Pancreas (tissue), 10 donors: ENCODE measurements at regions not wholly inside any gene's neighbourhood (a gene's known extent, or its start where the extent isn't known, plus 50 kb on each side); places are given as distances from the start of the nearest gene placed in this dataset.

Experiments used
- ATAC-seq, 4 donors: fragments of 200-7000 bp; cut with Tn5 transposase; one replicate each; pipeline versions ENCODE4 v1.8.0 to v1.9.1; 2020; ENCODE audit warnings: mild to moderate bottlenecking in 4 of 4, moderate library complexity in 4 of 4
- DNase-seq, 6 donors: peaks; one replicate each; pipeline ENCODE4 v3.0.0-alpha.2; 2020
- FAIRE-seq: peaks from 2 replicates; lab custom pipeline; 2012; peaks lifted over from hg19 to GRCh38; lab: Jason Lieb, UNC
- H3K27ac ChIP-seq, 4 donors: fragments of 200-600 bp; sonication (generic); 1 replicate in 3 of 4; 2 replicates in 1 of 4; pipeline versions ENCODE4 v1.5.0 to v1.8.0; 2020
- H3K27me3 ChIP-seq, 4 donors: fragments of 200-600 bp; one replicate each; pipeline ENCODE4 v1.8.0; 2021
- H3K36me3 ChIP-seq, 3 donors: fragments of 200-600 bp; sonication (generic) in 1 of 3; one replicate each; pipeline versions ENCODE4 v1.5.0 to v1.8.0; 2020 to 2021
- H3K4me1 ChIP-seq, 3 donors: fragments of 200-600 bp; one replicate each; pipeline ENCODE4 v1.8.0; 2021
- H3K4me3 ChIP-seq, 4 donors: fragments of 200-600 bp; sonication (generic) in 2 of 4; one replicate each; pipeline versions ENCODE4 v1.5.0 to v1.8.0; 2020 to 2021
- H3K9me3 ChIP-seq, 4 donors: fragments of 200-600 bp; one replicate each; pipeline ENCODE4 v1.8.0; 2021
- WGBS, 2 donors: extraction: QIAGEN DNeasy Blood & Tissue Kit; methylation state at CpG; one replicate each; pipeline ENCODE4 v1.1.7; 2013; 5-methylcytosine and 5-hydroxymethylcytosine counted together
- intact Hi-C, 3 donors: fragments of 100-400 bp; cut with DNase I; formaldehyde crosslinking; loops; one replicate each; pipeline versions ENCODE4 v1.11.1 to v1.14.2; 2022
- TF ChIP-seq, protein P1 (sequence below), 4 donors: fragments of 200-600 bp; sonication (generic) in 3 of 4; IDR thresholded peaks; one replicate each; pipeline versions ENCODE4 v1.5.0 to v1.8.0; 2021; ENCODE audit warnings: antibody characterized with exemption in 4 of 4
- donor health status: healthy with polysubstance abuse.
- donor health status: DM: no; HTN: no; CAD: no; lungs with moderate emphysema.
- donor health status: DM: no; HTN: no; CAD: no.
- donor health status: control.
- donor health status: control.
- donor health status: Bipolar disorder and iron deficiency.
- donor health status: DM: yes; HTN: yes; CAD: no.
- donor health status: DM: no; HTN: no; CAD: no.
- donor health status: DM: no; HTN: no; CAD: no.
- donor health status: DM: yes; HTN: yes; CAD: no.

GRCh38 chr1:88608139-88608943 is 75.7 kb upstream of the PKN2 start:
- TF ChIP-seq, protein P1, sequence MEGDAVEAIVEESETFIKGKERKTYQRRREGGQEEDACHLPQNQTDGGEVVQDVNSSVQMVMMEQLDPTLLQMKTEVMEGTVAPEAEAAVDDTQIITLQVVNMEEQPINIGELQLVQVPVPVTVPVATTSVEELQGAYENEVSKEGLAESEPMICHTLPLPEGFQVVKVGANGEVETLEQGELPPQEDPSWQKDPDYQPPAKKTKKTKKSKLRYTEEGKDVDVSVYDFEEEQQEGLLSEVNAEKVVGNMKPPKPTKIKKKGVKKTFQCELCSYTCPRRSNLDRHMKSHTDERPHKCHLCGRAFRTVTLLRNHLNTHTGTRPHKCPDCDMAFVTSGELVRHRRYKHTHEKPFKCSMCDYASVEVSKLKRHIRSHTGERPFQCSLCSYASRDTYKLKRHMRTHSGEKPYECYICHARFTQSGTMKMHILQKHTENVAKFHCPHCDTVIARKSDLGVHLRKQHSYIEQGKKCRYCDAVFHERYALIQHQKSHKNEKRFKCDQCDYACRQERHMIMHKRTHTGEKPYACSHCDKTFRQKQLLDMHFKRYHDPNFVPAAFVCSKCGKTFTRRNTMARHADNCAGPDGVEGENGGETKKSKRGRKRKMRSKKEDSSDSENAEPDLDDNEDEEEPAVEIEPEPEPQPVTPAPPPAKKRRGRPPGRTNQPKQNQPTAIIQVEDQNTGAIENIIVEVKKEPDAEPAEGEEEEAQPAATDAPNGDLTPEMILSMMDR (IDR thresholded peaks at IDR 0.05): peak in 2 of 4 donors; percentile 32 to 37
- H3K27ac ChIP-seq: no peak overlapping the region
- no peak overlapping the region for H3K4me3 ChIP-seq
- intact Hi-C loops: no loop called here
- DNase-seq: no peak
- no peak for FAIRE-seq
- H3K4me1 ChIP-seq: no peaks in the 10 kb centered on the region
- peak in 3 of 4 donors; percentile 62 to 70 (median 69) for ATAC-seq
- 41 to 50% methylated on average over 11 of the region's 11 CpGs for WGBS, 2 donors
- no peaks in the 10 kb centered on the region for H3K9me3 ChIP-seq
- H3K27me3 ChIP-seq: no peaks in the 10 kb centered on the region
- no peaks in the 10 kb centered on the region for H3K36me3 ChIP-seq

- H3K36me3 ChIP-seq: no peaks in the 10 kb centered on the region
- TF ChIP-seq, protein P1 (IDR thresholded peaks at IDR 0.05): no peak
- ATAC-seq (no peak), DNase-seq (no peak), FAIRE-seq (no peak)
- H3K27ac ChIP-seq: no peak overlapping the region
- intact Hi-C loops: no loop called here
- no peaks in the 10 kb centered on the region for H3K9me3 ChIP-seq
- no peak overlapping the region for H3K4me3 ChIP-seq
- H3K4me1 ChIP-seq: no peaks in the 10 kb centered on the region
- no peaks in the 10 kb centered on the region for H3K27me3 ChIP-seq
Observed at GRCh38 chr1:88609051-88609450, 75.0 kb upstream of the PKN2 start.

GRCh38 chr1:88610687-88611086 is 73.4 kb upstream of the PKN2 start:
- FAIRE-seq (no peak), DNase-seq (no peak), ATAC-seq (no peak)
- Histone ChIP-seq H3K9me3 (no peaks in the 10 kb centered on the region), H3K4me1 (no peaks in the 10 kb centered on the region), H3K27ac (no peak overlapping the region), H3K4me3 (no peak overlapping the region), H3K36me3 (no peaks in the 10 kb centered on the region), H3K27me3 (no peaks in the 10 kb centered on the region)
- 90 to 93% methylated on average over 7 of the region's 7 CpGs for WGBS, 2 donors
- TF ChIP-seq, protein P1 (IDR thresholded peaks at IDR 0.05): no peak
- intact Hi-C loops: no loop called here

DNA sequence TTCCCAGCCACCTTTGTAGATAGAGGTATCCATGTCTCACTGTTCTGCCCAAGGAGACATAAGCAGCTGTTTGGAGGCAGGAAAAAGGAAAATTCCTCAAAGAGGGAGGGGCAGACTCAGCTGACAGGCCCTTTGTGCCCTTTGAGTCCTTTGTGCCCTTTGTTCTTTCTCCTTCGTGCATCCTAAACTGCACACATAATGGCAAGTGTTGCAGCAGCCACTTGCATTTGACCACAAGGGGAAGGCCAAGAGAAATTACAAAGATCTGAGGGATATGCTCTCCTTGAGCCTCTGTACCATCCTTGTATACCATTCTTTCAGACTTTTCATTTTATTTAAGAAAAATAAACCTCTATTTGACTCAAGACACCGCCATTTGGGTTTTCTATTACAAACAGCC is 71.8 kb upstream of the PKN2 start:
- ATAC-seq: no peak
- WGBS, 2 donors: 72 to 81% methylated on average over 2 of the region's 2 CpGs
- no peaks in the 10 kb centered on the region for H3K4me1 ChIP-seq
- H3K9me3 ChIP-seq: no peaks in the 10 kb centered on the region
- no peaks in the 10 kb centered on the region for H3K36me3 ChIP-seq
- no peaks in the 10 kb centered on the region for H3K27me3 ChIP-seq
- DNase-seq: no peak
- no peak for FAIRE-seq
- intact Hi-C loops: no loop called here
- H3K27ac ChIP-seq: no peak overlapping the region
- no peak overlapping the region for H3K4me3 ChIP-seq
- TF ChIP-seq, protein P1 (IDR thresholded peaks at IDR 0.05): no peak

GRCh38 chr1:88612773-88613172 is 71.3 kb upstream of the PKN2 start:
- Histone ChIP-seq H3K4me3 (no peak overlapping the region), H3K9me3 (no peaks in the 10 kb centered on the region), H3K27ac (no peak overlapping the region), H3K4me1 (no peaks in the 10 kb centered on the region), H3K27me3 (no peaks in the 10 kb centered on the region), H3K36me3 (no peaks in the 10 kb centered on the region)
- no peak for ATAC-seq
- FAIRE-seq: no peak
- 83 to 86% methylated on average over 6 of the region's 6 CpGs for WGBS, 2 donors
- DNase-seq: no peak
- TF ChIP-seq, protein P1 (IDR thresholded peaks at IDR 0.05): no peak
- intact Hi-C loops: no loop called here
